ENCODE measurements at regions not wholly inside any gene's neighbourhood (a gene's known extent, or its start where the extent isn't known, plus 50 kb on each side); places are given as distances from the start of the nearest gene placed in this dataset.
A peak's percentile ranks its signal among the peaks of the same experiment; 100 is the strongest.

- no peak for DNase-seq
Measured at GRCh38 chr6:53974941-53975340, 136.3 kb upstream of the MLIP start.

DNA sequence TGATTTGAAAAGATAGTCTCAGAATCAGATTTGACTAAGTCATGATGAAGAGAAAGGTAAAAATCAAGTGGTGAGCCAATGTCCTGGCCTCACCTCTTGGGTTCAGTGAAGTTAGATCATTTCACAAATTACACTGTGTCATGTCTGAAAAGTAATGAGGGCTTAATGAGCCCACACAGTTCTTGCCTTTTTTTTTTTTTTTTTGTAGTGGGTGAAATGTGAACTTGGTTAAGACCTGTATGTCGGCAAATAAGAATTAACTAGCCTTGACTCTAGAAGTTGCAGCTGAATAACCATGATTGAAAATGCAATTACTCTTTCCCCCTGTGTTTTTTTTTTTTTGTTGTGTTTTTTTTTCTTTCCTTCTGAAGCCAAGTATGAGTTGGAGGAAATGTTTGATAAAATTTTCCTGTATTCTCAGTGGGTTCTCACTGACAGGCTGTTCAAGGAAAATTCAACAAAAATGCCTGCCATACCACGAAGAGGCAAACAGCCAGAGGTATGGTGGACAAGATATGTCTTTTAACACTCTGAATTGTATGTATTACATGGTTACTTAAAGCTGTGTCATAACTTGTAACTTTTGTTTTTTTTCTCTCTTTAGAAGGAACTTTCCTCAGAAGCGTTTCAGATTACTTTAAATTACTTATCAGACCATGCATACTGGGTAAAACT is 135.2 kb upstream of the MLIP start:
- DNase-seq: no peak

- DNase-seq: no peak
Measured at GRCh38 chr6:53977551-53977950, 133.7 kb upstream of the MLIP start.

GRCh38 chr6:53979468-53980067 is 131.7 kb upstream of the MLIP start:
- peak; percentile 58 for DNase-seq

DNA sequence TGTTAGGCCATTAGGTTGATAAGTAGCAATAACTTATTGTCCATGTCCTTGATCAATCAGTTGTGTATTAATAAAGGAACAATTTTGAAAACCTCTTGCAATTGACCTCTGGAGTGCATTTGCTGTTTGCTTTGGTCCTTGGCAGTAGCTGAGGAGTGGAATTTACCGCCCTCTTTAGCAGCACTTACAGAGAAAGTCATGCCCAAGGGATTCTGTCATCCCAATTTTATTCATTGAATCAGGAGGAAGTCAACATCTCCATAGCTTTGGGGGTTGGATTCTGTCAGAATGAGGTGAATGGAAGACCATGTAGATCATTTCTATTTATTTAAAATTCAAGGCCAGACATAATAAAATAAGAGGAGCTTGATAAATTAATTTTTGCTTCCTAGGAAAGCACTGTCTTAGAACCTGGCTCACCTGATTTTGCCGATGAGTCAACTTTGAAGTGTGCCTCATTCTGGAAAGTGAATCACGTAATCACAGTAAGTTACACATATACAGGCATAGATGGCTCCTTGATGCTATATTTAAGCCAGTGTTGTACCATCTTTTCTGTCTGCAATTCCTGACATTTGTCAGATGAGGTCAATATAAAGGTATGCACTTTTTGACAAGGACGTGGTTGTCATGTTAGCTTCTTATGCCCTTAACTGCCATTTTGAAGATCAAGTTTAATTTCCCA is 128.7 kb upstream of the MLIP start:
- peak; percentile 25 for DNase-seq

- DNase-seq: no peak
Measured at GRCh38 chr6:53983301-53983700, 127.9 kb upstream of the MLIP start.

DNA sequence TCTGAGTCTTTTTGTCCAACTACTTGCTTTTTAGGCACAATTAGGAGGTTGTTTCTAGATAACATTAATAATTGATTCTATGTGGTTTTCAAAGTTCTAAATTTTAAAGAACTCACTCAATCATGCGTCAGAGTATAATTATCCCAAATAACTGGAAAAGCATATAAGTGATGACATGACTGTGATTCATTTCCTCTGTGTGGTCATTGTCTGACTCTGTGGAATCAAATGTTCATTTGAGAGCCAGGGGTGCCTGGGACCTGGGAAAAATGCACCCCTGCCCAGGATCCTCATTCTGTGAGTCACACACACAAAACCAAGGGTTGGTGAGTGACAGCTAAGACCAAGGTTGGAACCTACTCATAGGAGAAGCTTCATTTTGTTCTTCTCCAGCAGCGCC is 127.1 kb upstream of the MLIP start:
- DNase-seq: no peak

DNA sequence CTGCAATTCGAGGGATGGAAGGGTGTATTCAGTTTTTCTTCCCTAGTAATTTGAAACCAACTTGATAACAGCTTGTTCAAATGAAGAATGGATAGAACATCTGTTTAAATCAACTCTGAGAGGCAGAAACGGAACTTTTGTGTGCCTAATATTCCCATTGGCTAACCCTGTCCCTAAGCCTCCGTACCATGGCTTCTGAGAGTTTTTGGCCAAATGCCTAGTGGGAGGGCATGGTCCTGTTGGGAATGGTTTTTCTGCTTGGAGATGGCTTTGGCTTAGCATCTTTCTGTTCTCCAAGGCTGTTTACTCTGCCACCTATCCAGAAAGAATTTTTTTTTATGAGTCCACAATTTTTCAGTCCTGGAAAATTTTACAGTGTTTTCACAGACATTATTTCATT is 126.7 kb upstream of the MLIP start:
- no peak for DNase-seq

DNA sequence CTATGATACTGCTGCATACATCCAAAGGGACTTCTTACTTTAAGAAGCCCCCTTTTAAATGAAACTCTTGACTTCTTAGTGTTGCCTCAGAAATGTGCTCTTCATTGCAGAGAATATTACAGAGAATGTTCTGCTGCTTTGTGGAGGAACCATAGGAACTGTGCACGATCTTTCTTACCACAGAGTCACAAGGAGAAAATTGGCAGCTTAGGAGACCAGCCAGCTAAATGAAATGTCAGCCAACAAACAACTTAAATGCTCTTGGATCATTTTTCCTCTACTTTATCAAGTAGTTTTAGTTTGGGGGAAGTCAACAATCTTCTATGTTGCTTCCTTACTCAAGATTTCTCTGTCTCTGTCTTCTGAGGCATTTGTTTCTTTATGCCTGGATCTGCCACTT is 125.9 kb upstream of the MLIP start:
- DNase-seq: no peak

GRCh38 chr6:53986165-53986720 is 125.0 kb upstream of the MLIP start:
- peak; percentile 75 for DNase-seq

DNA sequence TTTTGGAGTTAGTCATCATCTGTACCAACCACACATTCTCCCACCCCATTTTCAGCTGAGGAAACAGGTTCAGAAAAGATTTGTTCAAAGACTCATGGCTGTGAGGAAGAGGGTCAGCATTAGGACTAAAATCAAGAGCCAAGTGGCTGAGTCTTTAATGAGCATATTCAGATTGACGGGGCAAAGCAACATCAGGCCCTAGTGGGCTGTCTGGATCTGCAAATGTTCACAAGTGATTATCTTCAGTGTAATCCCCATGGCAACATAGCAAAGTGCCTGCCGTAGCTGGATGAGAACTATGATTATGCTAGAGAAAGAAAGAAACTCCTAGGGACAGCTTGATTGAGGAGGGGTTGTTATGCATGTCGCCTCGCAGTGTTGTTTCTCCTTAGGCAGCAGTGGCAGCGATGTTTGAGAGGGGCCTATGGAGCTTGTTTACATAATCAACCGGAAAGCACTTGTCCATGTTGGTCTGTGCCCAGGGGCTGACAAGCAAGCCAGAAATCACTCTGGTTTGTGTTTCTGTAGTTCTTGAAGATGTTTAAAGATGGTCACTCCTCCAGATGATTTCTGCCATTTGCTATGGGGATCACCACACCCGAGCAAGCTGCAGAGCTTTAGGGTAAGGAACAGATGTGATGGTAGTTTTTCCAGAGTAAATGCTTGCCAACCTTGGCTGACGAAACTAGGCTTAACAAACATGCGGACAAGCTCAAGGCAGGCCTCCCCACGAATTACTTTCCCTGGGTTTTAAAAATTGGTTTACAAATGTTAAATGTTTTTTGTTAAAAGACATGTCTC is 124.3 kb upstream of the MLIP start:
- DNase-seq: peak; percentile 81

GRCh38 chr6:53987522-53987888 is 123.7 kb upstream of the MLIP start:
- no peak for DNase-seq

- DNase-seq: no peak
Measured at GRCh38 chr6:53989504-53989903, 121.7 kb upstream of the MLIP start.

- no peak for DNase-seq
Measured at GRCh38 chr6:53992522-53992921, 118.7 kb upstream of the MLIP start.

- DNase-seq: no peak
Measured at GRCh38 chr6:53994201-53994600, 117.0 kb upstream of the MLIP start.

GRCh38 chr6:53995935-53996334 is 115.3 kb upstream of the MLIP start:
- no peak for DNase-seq

GRCh38 chr6:53998303-53998702 is 112.9 kb upstream of the MLIP start:
- no peak for DNase-seq

GRCh38 chr6:53999088-53999755 is 112.0 kb upstream of the MLIP start:
- no peak for DNase-seq

- DNase-seq: no peak
Measured at GRCh38 chr6:54002116-54002515, 109.1 kb upstream of the MLIP start.

DNA sequence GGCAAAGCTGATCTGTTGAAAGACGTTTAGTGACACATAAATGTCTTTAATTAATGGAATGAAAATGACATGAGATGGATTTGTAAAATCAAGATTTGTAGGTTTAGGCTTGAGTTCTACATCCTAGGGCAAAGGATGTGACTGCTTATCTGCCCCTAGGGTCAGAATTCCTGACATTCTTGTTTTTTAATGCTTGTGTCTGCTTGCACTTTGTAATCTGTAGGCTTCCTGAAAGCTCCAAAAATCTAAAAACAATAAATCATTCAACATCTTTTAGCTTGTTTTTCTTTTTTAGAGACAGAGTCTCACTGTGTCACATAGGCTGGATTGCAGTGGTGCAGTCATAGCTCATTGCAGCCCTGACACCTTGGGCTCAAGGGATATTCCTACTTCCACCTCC is 107.9 kb upstream of the MLIP start:
- no peak for DNase-seq

DNA sequence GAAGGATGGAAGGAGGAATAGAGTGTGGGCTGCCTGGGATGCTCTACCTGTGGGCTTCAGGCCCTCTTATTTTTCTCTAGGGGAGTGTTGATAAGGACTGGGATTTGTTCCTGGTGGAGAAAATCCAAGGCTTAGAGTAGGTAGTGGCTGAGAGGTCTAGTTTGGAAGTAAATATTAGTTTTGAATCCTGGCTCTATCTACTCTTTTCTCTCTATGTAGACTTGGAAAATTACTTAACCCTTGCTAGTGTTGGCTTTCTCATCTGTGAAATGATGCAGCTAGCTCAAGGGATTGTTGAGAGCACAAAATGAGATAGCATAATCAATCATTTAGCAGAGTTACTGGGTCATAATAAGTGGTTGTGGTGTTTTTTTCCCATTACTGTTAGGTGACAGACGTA is 102.7 kb upstream of the MLIP start:
- DNase-seq: no peak

DNA sequence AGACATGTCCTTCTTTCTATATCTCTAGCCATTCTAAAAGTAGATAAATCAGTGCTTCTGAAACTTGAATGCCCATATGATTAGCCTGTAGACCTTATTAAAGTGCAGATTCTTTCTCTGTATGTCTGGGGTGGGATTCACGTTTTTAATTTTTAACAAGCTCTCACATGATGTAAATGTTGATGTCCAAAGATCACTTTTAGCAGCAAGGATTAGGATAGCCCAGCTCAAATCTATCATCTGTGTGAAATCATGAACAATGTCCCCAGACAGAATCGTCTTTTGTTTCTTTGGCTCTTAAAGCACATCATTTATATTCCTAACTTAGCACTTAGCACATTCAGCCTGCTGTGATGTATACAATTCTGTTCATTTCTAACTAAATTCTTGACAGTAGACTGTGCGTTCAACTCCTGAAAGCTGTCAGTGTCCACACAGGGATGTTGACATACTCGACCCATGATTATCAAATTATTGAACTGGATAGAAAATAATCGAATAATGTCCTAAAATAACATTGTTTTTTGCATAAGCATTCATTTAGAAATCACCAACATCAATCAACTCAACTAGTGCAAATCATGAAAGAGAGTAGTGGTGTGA is 102.1 kb upstream of the MLIP start:
- DNase-seq: no peak
